ENCODE measurements at regions not wholly inside any gene's neighbourhood (a gene's known extent, or its start where the extent isn't known, plus 50 kb on each side); places are given as distances from the start of the nearest gene placed in this dataset.

DNA sequence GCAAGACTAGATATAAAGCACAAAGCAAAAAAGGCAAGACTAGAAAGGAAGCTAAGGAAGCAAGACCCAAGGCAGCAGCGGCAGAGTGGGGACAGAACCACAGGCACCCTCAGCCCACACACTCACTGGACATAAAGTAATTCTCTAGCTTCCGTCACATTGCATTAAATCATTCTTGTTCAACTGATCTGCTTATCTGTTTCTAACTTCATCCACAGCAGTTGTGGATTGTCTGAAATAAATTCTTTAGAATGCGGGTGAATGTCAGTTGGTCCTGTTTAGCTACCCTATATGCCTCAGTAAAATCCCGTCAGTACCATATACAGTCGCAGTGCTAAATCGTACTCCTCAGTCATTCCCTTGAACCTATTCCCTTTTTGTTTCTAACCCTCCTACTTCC is 183.2 kb upstream of the SLC39A10 start:
- TF ChIP-seq EZH2 (IDR thresholded peaks at IDR 0.05; ENCODE audit: insufficient read depth, low read length): no peak
- TF ChIP-seq, protein P1, sequence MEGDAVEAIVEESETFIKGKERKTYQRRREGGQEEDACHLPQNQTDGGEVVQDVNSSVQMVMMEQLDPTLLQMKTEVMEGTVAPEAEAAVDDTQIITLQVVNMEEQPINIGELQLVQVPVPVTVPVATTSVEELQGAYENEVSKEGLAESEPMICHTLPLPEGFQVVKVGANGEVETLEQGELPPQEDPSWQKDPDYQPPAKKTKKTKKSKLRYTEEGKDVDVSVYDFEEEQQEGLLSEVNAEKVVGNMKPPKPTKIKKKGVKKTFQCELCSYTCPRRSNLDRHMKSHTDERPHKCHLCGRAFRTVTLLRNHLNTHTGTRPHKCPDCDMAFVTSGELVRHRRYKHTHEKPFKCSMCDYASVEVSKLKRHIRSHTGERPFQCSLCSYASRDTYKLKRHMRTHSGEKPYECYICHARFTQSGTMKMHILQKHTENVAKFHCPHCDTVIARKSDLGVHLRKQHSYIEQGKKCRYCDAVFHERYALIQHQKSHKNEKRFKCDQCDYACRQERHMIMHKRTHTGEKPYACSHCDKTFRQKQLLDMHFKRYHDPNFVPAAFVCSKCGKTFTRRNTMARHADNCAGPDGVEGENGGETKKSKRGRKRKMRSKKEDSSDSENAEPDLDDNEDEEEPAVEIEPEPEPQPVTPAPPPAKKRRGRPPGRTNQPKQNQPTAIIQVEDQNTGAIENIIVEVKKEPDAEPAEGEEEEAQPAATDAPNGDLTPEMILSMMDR (IDR thresholded peaks at IDR 0.05; ENCODE audit: insufficient read depth, low read depth, low read length): no peak
